GM12878 (cell line): ENCODE measurements at regions not wholly inside any gene's neighbourhood (a gene's known extent, or its start where the extent isn't known, plus 50 kb on each side); places are given as distances from the start of the nearest gene placed in this dataset.

ENCODE experiments used
- ATAC-seq: fragments of 200-7000 bp; cut with Tn5 transposase; 3 replicates; pipeline ENCODE4 v1.9.1; 2020; ENCODE audit warnings: mild to moderate bottlenecking, moderate library complexity
- BruUV-seq: library from RNA; stranded (reverse); fragments of 400-500 nt; replicated peaks from 2 replicates; lab custom pipeline; 2021; lab: Mats Ljungman, UMichigan
- CTCF ChIA-PET: fragments of 300-600 bp; sonication (Branson Sonifier 250); formaldehyde crosslinking; extraction: SDS; loops from one replicate; lab custom pipeline; 2021; ENCODE audit warnings: inconsistent platforms; lab: Yijun Ruan, JAX
- POLR2A ChIA-PET: fragments of 350-600 bp; formaldehyde crosslinking; extraction: SDS; loops from one replicate; lab custom pipeline; 2021; ENCODE audit warnings: inconsistent platforms; lab: Charles Lee
- RAD21 ChIA-PET: fragments of 300-600 bp; sonication (Branson Sonifier 250); formaldehyde crosslinking; loops from one replicate; lab custom pipeline; 2023; ENCODE audit warnings: antibody characterized with exemption; ENCODE audit not compliant: unreplicated experiment; lab: Charles Lee
- SMC1A ChIA-PET: fragments of 300-600 bp; sonication (Branson Sonifier 250); formaldehyde crosslinking; loops from one replicate; lab custom pipeline; 2023; ENCODE audit not compliant: unreplicated experiment, uncharacterized antibody; lab: Charles Lee
- DNase-seq: peaks from one replicate; pipeline ENCODE4 v3.0.0-alpha.2; 2011; ENCODE audit warnings: low read depth, low spot score
- FAIRE-seq: peaks from 3 replicates; lab custom pipeline; 2011; peaks lifted over from hg19 to GRCh38; lab: Jason Lieb, UNC
- H2AFZ ChIP-seq: 2 replicates; pipeline ENCODE4 v1.6.0; 2011; ENCODE audit warnings: low read depth, low read length, control low read depth; ENCODE audit not compliant: control insufficient read depth
- H3K27ac ChIP-seq: 2 replicates; pipeline ENCODE4 v1.5.1; 2011; ENCODE audit warnings: control low read depth; ENCODE audit not compliant: control insufficient read depth, insufficient read depth
- H3K27me3 ChIP-seq, 2 experiments: replicated peaks in 1 of 2; 2 replicates each; pipeline versions ENCODE4 v1.6.0 to v1.6.1; 2011; ENCODE audit warnings: low read length in 1 of 2; ENCODE audit not compliant: control insufficient read depth in 2 of 2, insufficient read depth in 2 of 2
- H3K36me3 ChIP-seq, 2 experiments: 2 replicates each; pipeline ENCODE4 v1.5.1; 2011; ENCODE audit warnings: low read length in 1 of 2; ENCODE audit not compliant: control insufficient read depth in 2 of 2, insufficient read depth in 2 of 2
- H3K4me1 ChIP-seq: 2 replicates; pipeline ENCODE4 v1.6.1; 2011; ENCODE audit warnings: mild to moderate bottlenecking, low read length, moderate library complexity, mixed read lengths; ENCODE audit not compliant: control insufficient read depth, insufficient read depth
- H3K4me2 ChIP-seq: 2 replicates; pipeline ENCODE4 v1.6.0; 2011; ENCODE audit warnings: control low read depth; ENCODE audit not compliant: control insufficient read depth, insufficient read depth
- H3K4me3 ChIP-seq: fragments of 200-600 bp; sonication (generic); 2 replicates; pipeline ENCODE4 v1.5.1; 2016
- H3K79me2 ChIP-seq: 2 replicates; pipeline ENCODE4 v1.6.0; 2011; ENCODE audit warnings: low read length; ENCODE audit not compliant: control insufficient read depth, insufficient read depth
- H3K9ac ChIP-seq: 2 replicates; pipeline ENCODE4 v1.8.0; 2011; ENCODE audit warnings: low read length, control low read depth, mixed read lengths; ENCODE audit not compliant: control insufficient read depth, insufficient read depth
- H3K9me3 ChIP-seq: replicated peaks from 3 replicates; pipeline ENCODE4 v1.5.1; 2011; ENCODE audit warnings: mild to moderate bottlenecking, low read length; ENCODE audit not compliant: control insufficient read depth, insufficient read depth
- H4K20me1 ChIP-seq: 2 replicates; pipeline ENCODE4 v1.6.0; 2011; ENCODE audit not compliant: control insufficient read depth, insufficient read depth
- ATF7 ChIP-seq: fragments of 450-650 bp; IDR thresholded peaks from 2 replicates; pipeline ENCODE4 v1.6.1; 2016; ENCODE audit warnings: low read depth, mild to moderate bottlenecking
- BCL11A ChIP-seq: IDR thresholded peaks from 2 replicates; pipeline ENCODE4 v1.6.1; 2011; ENCODE audit warnings: low read depth, low read length
- CBFB ChIP-seq: IDR thresholded peaks from 2 replicates; pipeline ENCODE4 v1.6.1; 2016; ENCODE audit warnings: antibody characterized with exemption, low read depth
- EGR1 ChIP-seq, 2 experiments: IDR thresholded peaks; 1 replicate in 1 of 2; 2 replicates in 1 of 2; pipeline ENCODE4 v1.6.1; 2011 to 2012; ENCODE audit warnings: low read depth in 2 of 2, low read length in 2 of 2, borderline replicate concordance in 1 of 2, mild to moderate bottlenecking in 1 of 2, moderate library complexity in 1 of 2
- EP300 ChIP-seq, 2 experiments: fragments of 150-350 bp in 1 of 2; IDR thresholded peaks; 2 replicates each; pipeline ENCODE4 v1.6.1; 2011 to 2012; ENCODE audit warnings: low read depth in 2 of 2, low read length in 2 of 2, borderline replicate concordance in 1 of 2, improper control_type of control experiment in 1 of 2, inconsistent platforms in 1 of 2; ENCODE audit not compliant: control insufficient read depth in 1 of 2
- EZH2 ChIP-seq: IDR thresholded peaks from 2 replicates; pipeline ENCODE4 v1.6.1; 2012; ENCODE audit warnings: low read depth, mild to moderate bottlenecking, control low read depth, inconsistent platforms, low read length, borderline replicate concordance; ENCODE audit not compliant: control insufficient read depth
- HDAC2 ChIP-seq: fragments of 200-600 bp; sonication (generic); IDR thresholded peaks from 2 replicates; pipeline ENCODE4 v1.6.1; 2017
- IRF5 ChIP-seq: fragments of 450-650 bp; IDR thresholded peaks from 2 replicates; pipeline ENCODE4 v1.6.1; 2017; ENCODE audit warnings: borderline replicate concordance
- KLF5 ChIP-seq: fragments of 450-650 bp; IDR thresholded peaks from 2 replicates; pipeline ENCODE4 v1.6.1; 2014; ENCODE audit warnings: mild to moderate bottlenecking; ENCODE audit not compliant: partially characterized antibody
- MYC ChIP-seq: IDR thresholded peaks from 2 replicates; pipeline ENCODE4 v1.6.1; 2011; ENCODE audit warnings: mild to moderate bottlenecking, low read length, moderate library complexity, inconsistent platforms; ENCODE audit not compliant: insufficient read depth, insufficient replicate concordance, insufficient read length, severe bottlenecking
- NFIC ChIP-seq: IDR thresholded peaks from 2 replicates; pipeline ENCODE4 v1.6.1; 2012; ENCODE audit warnings: low read depth, mild to moderate bottlenecking, inconsistent platforms, low read length, moderate library complexity
- NR2C2 ChIP-seq: IDR thresholded peaks from 2 replicates; pipeline ENCODE4 v1.6.1; 2011; ENCODE audit warnings: borderline replicate concordance, low read depth; ENCODE audit not compliant: control insufficient read depth, insufficient read length
- NR2F1 ChIP-seq: fragments of 450-650 bp; conservative IDR thresholded peaks from 2 replicates; pipeline ENCODE4 v1.6.1; 2017; ENCODE audit warnings: mild to moderate bottlenecking
- RB1 ChIP-seq: fragments of 450-650 bp; formaldehyde crosslinking; IDR thresholded peaks from 2 replicates; pipeline ENCODE4 v1.6.1; 2017; ENCODE audit warnings: mild to moderate bottlenecking, borderline replicate concordance
- SMAD1 ChIP-seq: fragments of 450-650 bp; IDR thresholded peaks from 2 replicates; pipeline ENCODE4 v1.6.1; 2018; ENCODE audit warnings: mild to moderate bottlenecking, low read depth; ENCODE audit not compliant: partially characterized antibody
- SREBF2 ChIP-seq: IDR thresholded peaks from 2 replicates; pipeline ENCODE4 v1.6.1; 2012; ENCODE audit warnings: mild to moderate bottlenecking, low read length
- YBX1 ChIP-seq: fragments of 450-650 bp; IDR thresholded peaks from 2 replicates; pipeline ENCODE4 v1.6.1; 2016; ENCODE audit warnings: antibody characterized with exemption
- ZBTB40 ChIP-seq: fragments of 450-650 bp; IDR thresholded peaks from 2 replicates; pipeline ENCODE4 v1.6.1; 2016; ENCODE audit warnings: mild to moderate bottlenecking, moderate library complexity, borderline replicate concordance
- ZNF622 ChIP-seq: fragments of 450-650 bp; IDR thresholded peaks from 2 replicates; pipeline ENCODE4 v1.6.1; 2017; ENCODE audit warnings: mild to moderate bottlenecking, inconsistent platforms
- WGBS: methylation state at CpG from one replicate; pipeline ENCODE4 v1.1.6; 2016; ENCODE audit warnings: low lambda C conversion rate; ENCODE audit not compliant: insufficient replicate concordance, insufficient coverage; ENCODE audit errors: missing lambda C conversion rate; 5-methylcytosine and 5-hydroxymethylcytosine counted together
- in situ Hi-C: fragments of 300-500 bp; cut with MboI; formaldehyde crosslinking; loops from 9 replicates; pipeline ENCODE4 v1.14.3; 2018; ENCODE audit warnings: mixed read lengths
- intact Hi-C: fragments of 100-400 bp; cut with micrococcal nuclease; formaldehyde crosslinking; loops from one replicate; pipeline ENCODE4 v1.14.2; 2022; ENCODE audit not compliant: unreplicated experiment

GRCh38 chr2:103235283-103235682, 473.5 kb downstream of the TMEM182 start (continued):
- TF ChIP-seq ZBTB40 (no peak), MYC (no peak), YBX1 (no peak), EGR1 (IDR thresholded peaks at IDR 0.05; ENCODE audit: borderline replicate concordance in 1 of 2, low read depth in 2 of 2, low read length in 2 of 2) (no peak), KLF5 (no peak)
- TF ChIP-seq, all 136 proteins: peak for 0

- no peak for TF ChIP-seq ZNF622
- no peak for TF ChIP-seq ATF7
- no peak for TF ChIP-seq RB1
- TF ChIP-seq NR2C2: no peak
- TF ChIP-seq BCL11A: no peak
- TF ChIP-seq IRF5: no peak
- TF ChIP-seq EP300 (IDR thresholded peaks at IDR 0.05; ENCODE audit: borderline replicate concordance in 1 of 2, control insufficient read depth in 1 of 2, low read depth in 2 of 2, low read length in 2 of 2): no peak
- TF ChIP-seq SMAD1: no peak
- TF ChIP-seq NFIC: no peak
- no peak for TF ChIP-seq CBFB
- TF ChIP-seq EZH2: no peak
- no peak for TF ChIP-seq HDAC2
- TF ChIP-seq SREBF2: no peak
- TF ChIP-seq NR2F1: no peak
- Histone ChIP-seq H3K9ac (no peak overlapping the region), H3K4me1 (no peaks in the 10 kb centered on the region), H3K79me2 (no peaks in the 10 kb centered on the region), H4K20me1 (no peaks in the 10 kb centered on the region), H3K9me3 (no peaks in the 10 kb centered on the region), H2AFZ (no peak overlapping the region), H3K4me3 (no peak overlapping the region), H3K4me2 (no peak overlapping the region), H3K27ac (no peak overlapping the region), H3K36me3 (no peaks in the 10 kb centered on the region), H3K27me3 (no peaks in the 10 kb centered on the region)
- FAIRE-seq (no peak), DNase-seq (no peak), ATAC-seq (no peak)
- ChIA-PET CTCF (no interaction called here), SMC1A (no interaction called here), POLR2A (no interaction called here), RAD21 (no interaction called here)
- intact Hi-C loops: no loop called here
- WGBS: 34% methylated on average over 4 of the region's 4 CpGs
- in situ Hi-C loops: no loop called here
- BruUV-seq: no TSS peak
Observed at GRCh38 chr2:103249462-103249861, 487.6 kb downstream of the TMEM182 start.
